GM12892 (cell line): ENCODE measurements at regions not wholly inside any gene's neighbourhood (a gene's known extent, or its start where the extent isn't known, plus 50 kb on each side); places are given as distances from the start of the nearest gene placed in this dataset.

Source experiments
- POLR2AphosphoS5 ChIP-seq: IDR thresholded peaks from 2 replicates; pipeline ENCODE4 v1.6.1; 2011; ENCODE audit warnings: low read depth, low read length, control low read depth
- TAF1 ChIP-seq: IDR thresholded peaks from 2 replicates; pipeline ENCODE4 v1.6.1; 2011; ENCODE audit warnings: low read depth, mild to moderate bottlenecking, control low read depth, low read length, borderline replicate concordance

- no peak for TF ChIP-seq POLR2AphosphoS5
- no peak for TF ChIP-seq TAF1
Measured at GRCh38 chr18:41700416-41700815, 254.6 kb upstream of the PIK3C3 start.
